Fibroblast of mammary gland (primary cell): ENCODE measurements at regions not wholly inside any gene's neighbourhood (a gene's known extent, or its start where the extent isn't known, plus 50 kb on each side); places are given as distances from the start of the nearest gene placed in this dataset.

Experiments
- DNase-seq: peaks from one replicate; pipeline ENCODE4 v3.0.0-alpha.2; 2010; ENCODE audit warnings: low read depth
- H3K4me3 ChIP-seq: 2 replicates; pipeline ENCODE4 v1.5.1; 2011; ENCODE audit warnings: low read depth, mild to moderate bottlenecking, low read length, moderate library complexity; ENCODE audit not compliant: control insufficient read depth
- CTCF ChIP-seq: conservative IDR thresholded peaks from 2 replicates; pipeline ENCODE4 v1.5.1; 2011; ENCODE audit warnings: low read depth, low read length, inconsistent platforms; ENCODE audit not compliant: control insufficient read depth, insufficient read depth

DNA sequence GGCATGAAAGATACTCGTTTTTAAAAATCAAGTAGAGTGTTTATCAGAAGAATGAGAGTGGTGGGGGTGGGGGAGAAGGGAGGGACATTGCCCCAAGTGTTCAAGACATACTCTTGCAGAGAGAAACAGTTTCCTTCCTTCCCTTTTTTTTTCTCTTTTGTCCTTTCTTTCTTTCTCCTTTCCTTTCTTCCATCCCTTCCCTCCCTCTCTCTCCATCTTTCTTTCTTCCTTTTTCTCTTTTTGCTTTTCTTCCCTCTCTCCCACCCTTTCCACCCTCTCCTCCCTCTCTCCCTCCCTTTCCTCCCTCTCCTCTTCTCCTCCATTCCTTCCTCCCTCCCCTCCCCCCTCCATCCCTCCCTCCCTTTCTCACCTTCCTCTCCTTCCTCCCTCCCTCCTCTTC lies 478.3 kb upstream of the EDIL3 start:
- no peak overlapping the region for H3K4me3 ChIP-seq
- no peak for TF ChIP-seq CTCF

DNA sequence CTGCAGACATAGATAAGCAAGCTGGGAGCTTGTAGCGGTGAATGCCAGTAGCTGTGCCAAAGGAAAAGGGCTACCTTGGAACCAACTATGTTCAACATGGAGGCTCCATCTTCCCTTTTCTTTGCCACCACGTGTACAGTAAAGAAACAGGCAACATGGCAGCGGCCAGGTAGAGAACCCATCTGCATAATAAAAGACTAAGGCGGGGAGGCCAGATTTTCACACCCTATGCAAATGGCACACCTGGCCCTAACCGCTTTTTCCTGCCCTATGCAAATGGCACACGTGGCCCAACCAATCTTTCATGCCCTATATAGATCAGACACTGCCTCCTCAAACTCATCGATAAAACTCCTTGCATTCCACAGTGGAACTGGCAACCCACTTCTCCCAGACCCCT lies 477.5 kb upstream of the EDIL3 start:
- DNase-seq, result no peak
- no peak for TF ChIP-seq CTCF
- H3K4me3 ChIP-seq, result no peak overlapping the region

More for the DNA sequence above, 478.3 kb upstream of the EDIL3 start:
- DNase-seq, result no peak

- TF ChIP-seq CTCF, result no peak
- no peak for DNase-seq
Observed at GRCh38 chr5:84861306-84861705, 476.6 kb upstream of the EDIL3 start.

GRCh38 chr5:84859056-84859455 lies 474.4 kb upstream of the EDIL3 start:
- no peak for DNase-seq
- no peak overlapping the region for H3K4me3 ChIP-seq
- no peak for TF ChIP-seq CTCF

More at GRCh38 chr5:84861306-84861705, 476.6 kb upstream of the EDIL3 start:
- no peak overlapping the region for H3K4me3 ChIP-seq

GRCh38 chr5:84831701-84832100 lies 447.0 kb upstream of the EDIL3 start:
- no peak for TF ChIP-seq CTCF
- no peak overlapping the region for H3K4me3 ChIP-seq
- DNase-seq, result no peak

- TF ChIP-seq CTCF, result no peak
- H3K4me3 ChIP-seq, result no peak overlapping the region
- DNase-seq, result no peak
Observed at GRCh38 chr5:84830265-84830664, 445.6 kb upstream of the EDIL3 start.

DNA sequence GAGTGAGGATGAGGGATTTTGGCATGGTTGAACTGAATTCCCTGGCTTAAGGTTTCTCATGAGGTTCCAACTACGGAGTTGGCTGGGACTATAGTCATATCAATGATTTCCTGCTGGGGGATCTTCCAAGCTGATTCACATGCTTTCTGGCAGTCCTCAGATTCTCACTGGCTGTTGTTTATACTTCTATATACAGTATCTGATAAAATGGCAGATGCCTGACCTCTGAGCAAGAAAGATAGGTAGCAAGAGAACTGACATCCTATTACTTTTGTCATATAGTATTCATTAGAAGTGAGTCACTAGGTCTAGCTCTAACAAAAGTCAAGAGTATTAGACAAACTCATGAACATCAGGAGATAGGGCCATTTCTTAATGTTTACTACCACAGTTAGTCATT lies 440.9 kb upstream of the EDIL3 start:
- H3K4me3 ChIP-seq, result no peak overlapping the region
- no peak for DNase-seq
- no peak for TF ChIP-seq CTCF
